HL-60 (cell line): ENCODE measurements at regions not wholly inside any gene's neighbourhood (a gene's known extent, or its start where the extent isn't known, plus 50 kb on each side); places are given as distances from the start of the nearest gene placed in this dataset.
"Not testable (repeated sequence)": the region's sequence is repeated elsewhere in the genome, so short reads cannot be mapped to it uniquely, and the experiment has no call there.

Experiments used
- DNase-seq, 2 experiments: peaks; one replicate each; pipeline ENCODE4 v3.0.0-alpha.2; 2010 to 2020; ENCODE audit warnings: low read depth in 1 of 2, low spot score in 1 of 2
- H3K27ac ChIP-seq: fragments of 250-450 bp; sonication (Bioruptor Pico); replicated peaks from 2 replicates; pipeline ENCODE4 v1.5.1; 2020; ENCODE audit warnings: mild to moderate bottlenecking, moderate library complexity
- H3K27me3 ChIP-seq: fragments of 250-450 bp; sonication (Bioruptor Pico); 2 replicates; pipeline ENCODE4 v1.5.1; 2021; ENCODE audit warnings: mild to moderate bottlenecking, moderate library complexity; ENCODE audit not compliant: insufficient read depth, poor library complexity, severe bottlenecking
- H3K4me3 ChIP-seq: replicated peaks from 2 replicates; pipeline ENCODE4 v1.5.1; 2011; ENCODE audit warnings: mild to moderate bottlenecking, control low read depth, low read length; ENCODE audit not compliant: insufficient read depth
- CTCF ChIP-seq: IDR thresholded peaks from one replicate; pipeline ENCODE4 v1.5.1; 2011; ENCODE audit warnings: low read length, control low read depth, inconsistent platforms; ENCODE audit not compliant: insufficient read depth
- GABPA ChIP-seq: IDR thresholded peaks from 2 replicates; pipeline ENCODE4 v1.6.1; 2012; ENCODE audit warnings: low read depth
- POLR2AphosphoS5 ChIP-seq: IDR thresholded peaks from 2 replicates; pipeline ENCODE4 v1.6.1; 2012; ENCODE audit warnings: low read depth
- REST ChIP-seq: IDR thresholded peaks from 2 replicates; pipeline ENCODE4 v1.6.1; 2012; ENCODE audit warnings: low read depth; ENCODE audit not compliant: insufficient replicate concordance
- SPI1 ChIP-seq: IDR thresholded peaks from 2 replicates; pipeline ENCODE4 v1.6.1; 2012; ENCODE audit warnings: low read depth, mild to moderate bottlenecking, borderline replicate concordance

- Histone ChIP-seq H3K27me3 (no peaks in the 10 kb centered on the region), H3K27ac (no peak overlapping the region), H3K4me3 (no peak overlapping the region)
- no peak for DNase-seq
- no peak for TF ChIP-seq GABPA
Observed at GRCh38 chr11:87804176-87804575, 371.1 kb downstream of the RAB38 start.

GRCh38 chr11:87803748-87804147 lies 371.5 kb downstream of the RAB38 start:
- no peak for TF ChIP-seq GABPA
- TF ChIP-seq REST = no peak
- TF ChIP-seq CTCF = no peak
- TF ChIP-seq POLR2AphosphoS5 = no peak
- TF ChIP-seq SPI1 = no peak
- no peak for DNase-seq
- Histone ChIP-seq H3K27ac (no peak overlapping the region), H3K27me3 (no peaks in the 10 kb centered on the region), H3K4me3 (no peak overlapping the region)

- H3K4me3 ChIP-seq, H3K27me3 ChIP-seq, H3K27ac ChIP-seq, DNase-seq: not testable (repeated sequence)
Observed at GRCh38 chr11:87784862-87785261, 390.4 kb downstream of the RAB38 start.

- no peak for DNase-seq
Observed at GRCh38 chr11:87780068-87780413, 395.2 kb downstream of the RAB38 start.

More at GRCh38 chr11:87780068-87780413, 395.2 kb downstream of the RAB38 start:
- Histone ChIP-seq H3K4me3 (no peak overlapping the region), H3K27me3 (no peaks in the 10 kb centered on the region), H3K27ac (no peak overlapping the region)
- TF ChIP-seq GABPA (no peak), CTCF (no peak), REST (no peak), SPI1 (no peak), POLR2AphosphoS5 (no peak)
